ENCODE measurements at regions not wholly inside any gene's neighbourhood (a gene's known extent, or its start where the extent isn't known, plus 50 kb on each side); places are given as distances from the start of the nearest gene placed in this dataset.

- ChIA-PET RAD21 (ENCODE audit: low non-redundant PET in 1 of 2, low total read pairs in 2 of 2, uncharacterized antibody in 2 of 2, unreplicated experiment in 2 of 2) (no interaction called here), CTCF (no interaction called here), POLR2A (no interaction called here)
- Histone ChIP-seq H3K9me2 (ENCODE audit: insufficient read depth) (no peaks in the 10 kb centered on the region), H3K9me3 (ENCODE audit: control insufficient read depth in 1 of 2, insufficient read depth in 1 of 2, low read depth in 1 of 2, low read length in 2 of 2) (no peaks in the 10 kb centered on the region), H3K27ac (ENCODE audit: low read depth, low read length) (no peak overlapping the region), H3K4me2 (ENCODE audit: low read length) (no peak overlapping the region), H4K20me1 (ENCODE audit: insufficient read depth) (no peaks in the 10 kb centered on the region), H3K4me1 (ENCODE audit: control insufficient read depth in 1 of 2, insufficient read depth in 2 of 2, low read length in 2 of 2) (no peaks in the 10 kb centered on the region), H3K36me3 (ENCODE audit: control insufficient read depth in 1 of 2, insufficient read depth in 2 of 2, low read length in 2 of 2) (no peaks in the 10 kb centered on the region), H3K79me2 (ENCODE audit: insufficient read depth, low read length) (no peaks in the 10 kb centered on the region), H3K4me3 (replicated peaks in 1 of 2; ENCODE audit: low read depth in 1 of 2, low read length in 2 of 2) (no peak overlapping the region), H3K27me3 (ENCODE audit: insufficient read depth, low read length) (no peaks in the 10 kb centered on the region), H3K9ac (ENCODE audit: low read length) (no peak overlapping the region), H2AFZ (ENCODE audit: low read depth, low read length, poor library complexity, severe bottlenecking) (no peak overlapping the region)
- intact Hi-C loops (cut with micrococcal nuclease), result no loop called here
- no peak for ATAC-seq
- TF ChIP-seq SIN3A (IDR thresholded peaks at IDR 0.05; ENCODE audit: low read depth) (no peak), POLR2A (IDR thresholded peaks at IDR 0.05; ENCODE audit: borderline replicate concordance, extremely low read depth, insufficient read depth, insufficient read length) (no peak), ZNF274 (IDR thresholded peaks at IDR 0.05; ENCODE audit: low read depth, low read length) (no peak), EZH2phosphoT487 (IDR thresholded peaks at IDR 0.05; ENCODE audit: borderline replicate concordance) (no peak), ELF1 (IDR thresholded peaks at IDR 0.05; ENCODE audit: borderline replicate concordance, low read depth) (no peak), ZBTB33 (IDR thresholded peaks at IDR 0.05; ENCODE audit: extremely low read depth, insufficient replicate concordance, low read length) (no peak), CEBPB (IDR thresholded peaks at IDR 0.05; ENCODE audit: low read depth) (no peak), ZFX (IDR thresholded peaks at IDR 0.05) (no peak), EGR1 (IDR thresholded peaks at IDR 0.05; ENCODE audit: low read depth) (no peak), FOSL1 (IDR thresholded peaks at IDR 0.05; ENCODE audit: low read depth) (no peak), TCF7L2 (IDR thresholded peaks at IDR 0.05; ENCODE audit: borderline replicate concordance, extremely low read depth, insufficient read depth, insufficient read length) (no peak)
- TF ChIP-seq, protein P1, sequence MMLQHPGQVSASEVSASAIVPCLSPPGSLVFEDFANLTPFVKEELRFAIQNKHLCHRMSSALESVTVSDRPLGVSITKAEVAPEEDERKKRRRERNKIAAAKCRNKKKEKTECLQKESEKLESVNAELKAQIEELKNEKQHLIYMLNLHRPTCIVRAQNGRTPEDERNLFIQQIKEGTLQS (IDR thresholded peaks at IDR 0.05), result no peak
- DNase-seq (ENCODE audit: low read depth, low spot score), result no peak
- no TSS peak for BruUV-seq (replicated peaks)
Observed at GRCh38 chr10:113284635-113285034, 268.2 kb upstream of the HABP2 start.
